ENCODE measurements at regions not wholly inside any gene's neighbourhood (a gene's known extent, or its start where the extent isn't known, plus 50 kb on each side); places are given as distances from the start of the nearest gene placed in this dataset.

GRCh38 chr5:86008293-86008692 is 609.4 kb upstream of the COX7C start:
- TF ChIP-seq, protein P1, sequence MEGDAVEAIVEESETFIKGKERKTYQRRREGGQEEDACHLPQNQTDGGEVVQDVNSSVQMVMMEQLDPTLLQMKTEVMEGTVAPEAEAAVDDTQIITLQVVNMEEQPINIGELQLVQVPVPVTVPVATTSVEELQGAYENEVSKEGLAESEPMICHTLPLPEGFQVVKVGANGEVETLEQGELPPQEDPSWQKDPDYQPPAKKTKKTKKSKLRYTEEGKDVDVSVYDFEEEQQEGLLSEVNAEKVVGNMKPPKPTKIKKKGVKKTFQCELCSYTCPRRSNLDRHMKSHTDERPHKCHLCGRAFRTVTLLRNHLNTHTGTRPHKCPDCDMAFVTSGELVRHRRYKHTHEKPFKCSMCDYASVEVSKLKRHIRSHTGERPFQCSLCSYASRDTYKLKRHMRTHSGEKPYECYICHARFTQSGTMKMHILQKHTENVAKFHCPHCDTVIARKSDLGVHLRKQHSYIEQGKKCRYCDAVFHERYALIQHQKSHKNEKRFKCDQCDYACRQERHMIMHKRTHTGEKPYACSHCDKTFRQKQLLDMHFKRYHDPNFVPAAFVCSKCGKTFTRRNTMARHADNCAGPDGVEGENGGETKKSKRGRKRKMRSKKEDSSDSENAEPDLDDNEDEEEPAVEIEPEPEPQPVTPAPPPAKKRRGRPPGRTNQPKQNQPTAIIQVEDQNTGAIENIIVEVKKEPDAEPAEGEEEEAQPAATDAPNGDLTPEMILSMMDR (IDR thresholded peaks at IDR 0.05), result no peak
- TF ChIP-seq, protein P2, sequence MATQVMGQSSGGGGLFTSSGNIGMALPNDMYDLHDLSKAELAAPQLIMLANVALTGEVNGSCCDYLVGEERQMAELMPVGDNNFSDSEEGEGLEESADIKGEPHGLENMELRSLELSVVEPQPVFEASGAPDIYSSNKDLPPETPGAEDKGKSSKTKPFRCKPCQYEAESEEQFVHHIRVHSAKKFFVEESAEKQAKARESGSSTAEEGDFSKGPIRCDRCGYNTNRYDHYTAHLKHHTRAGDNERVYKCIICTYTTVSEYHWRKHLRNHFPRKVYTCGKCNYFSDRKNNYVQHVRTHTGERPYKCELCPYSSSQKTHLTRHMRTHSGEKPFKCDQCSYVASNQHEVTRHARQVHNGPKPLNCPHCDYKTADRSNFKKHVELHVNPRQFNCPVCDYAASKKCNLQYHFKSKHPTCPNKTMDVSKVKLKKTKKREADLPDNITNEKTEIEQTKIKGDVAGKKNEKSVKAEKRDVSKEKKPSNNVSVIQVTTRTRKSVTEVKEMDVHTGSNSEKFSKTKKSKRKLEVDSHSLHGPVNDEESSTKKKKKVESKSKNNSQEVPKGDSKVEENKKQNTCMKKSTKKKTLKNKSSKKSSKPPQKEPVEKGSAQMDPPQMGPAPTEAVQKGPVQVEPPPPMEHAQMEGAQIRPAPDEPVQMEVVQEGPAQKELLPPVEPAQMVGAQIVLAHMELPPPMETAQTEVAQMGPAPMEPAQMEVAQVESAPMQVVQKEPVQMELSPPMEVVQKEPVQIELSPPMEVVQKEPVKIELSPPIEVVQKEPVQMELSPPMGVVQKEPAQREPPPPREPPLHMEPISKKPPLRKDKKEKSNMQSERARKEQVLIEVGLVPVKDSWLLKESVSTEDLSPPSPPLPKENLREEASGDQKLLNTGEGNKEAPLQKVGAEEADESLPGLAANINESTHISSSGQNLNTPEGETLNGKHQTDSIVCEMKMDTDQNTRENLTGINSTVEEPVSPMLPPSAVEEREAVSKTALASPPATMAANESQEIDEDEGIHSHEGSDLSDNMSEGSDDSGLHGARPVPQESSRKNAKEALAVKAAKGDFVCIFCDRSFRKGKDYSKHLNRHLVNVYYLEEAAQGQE (IDR thresholded peaks at IDR 0.05; ENCODE audit: insufficient read depth in 1 of 2, low read depth in 2 of 2, low read length in 1 of 2), result no peak
- TF ChIP-seq POLR2AphosphoS5 (IDR thresholded peaks at IDR 0.05; ENCODE audit: low read depth, low read length), result no peak

Data from Panc1 (cell line).